HepG2 (cell line): ENCODE measurements at regions not wholly inside any gene's neighbourhood (a gene's known extent, or its start where the extent isn't known, plus 50 kb on each side); places are given as distances from the start of the nearest gene placed in this dataset.

Source experiments
- ATAC-seq: fragments of 200-7000 bp; cut with Tn5 transposase; 3 replicates; pipeline ENCODE4 v1.9.1; 2020; ENCODE audit warnings: mild to moderate bottlenecking, moderate library complexity
- BruUV-seq: library from RNA; stranded (reverse); fragments of 400-500 nt; replicated peaks from 2 replicates; lab custom pipeline; 2021; lab: Mats Ljungman, UMichigan
- CTCF ChIA-PET: fragments of 300-600 bp; formaldehyde crosslinking; extraction: SDS; loops from one replicate; lab custom pipeline; 2021; ENCODE audit warnings: low total read pairs, inconsistent platforms, low intra/inter-chr PET ratio; lab: Yijun Ruan, JAX
- POLR2A ChIA-PET: fragments of 350-600 bp; sonication (Branson Sonifier 250); formaldehyde crosslinking; loops from one replicate; lab custom pipeline; 2020; ENCODE audit warnings: antibody characterized with exemption, inconsistent platforms; lab: Yijun Ruan, JAX
- DNase-seq: peaks from one replicate; pipeline ENCODE4 v3.0.0-alpha.2; 2015; ENCODE audit warnings: low spot score
- FAIRE-seq: peaks from 3 replicates; lab custom pipeline; 2011; peaks lifted over from hg19 to GRCh38; lab: Jason Lieb, UNC
- H2AFZ ChIP-seq: one replicate; pipeline ENCODE4 v1.6.1; 2011; ENCODE audit warnings: low read length, inconsistent platforms
- H3K27ac ChIP-seq: fragments of 300-600 bp; 3 replicates; pipeline ENCODE4 v1.8.0; 2011; ENCODE audit warnings: mixed run types, mild to moderate bottlenecking, mixed read lengths, low read length, inconsistent platforms; ENCODE audit not compliant: insufficient read depth; ENCODE audit errors: extremely low read length
- H3K27me3 ChIP-seq, 2 experiments: fragments of 200-600 bp in 1 of 2; 2 replicates in 1 of 2; 3 replicates in 1 of 2; pipeline versions ENCODE4 v1.6.0 to v1.8.0; 2011; ENCODE audit warnings: low read length in 2 of 2, mild to moderate bottlenecking in 2 of 2, moderate library complexity in 2 of 2, inconsistent platforms in 1 of 2; ENCODE audit not compliant: insufficient read depth in 2 of 2, control insufficient read depth in 1 of 2
- H3K36me3 ChIP-seq, 2 experiments: fragments of 200-600 bp in 1 of 2; replicated peaks in 1 of 2; 2 replicates in 1 of 2; 3 replicates in 1 of 2; pipeline versions ENCODE4 v1.5.1 to v1.8.0; 2011; ENCODE audit warnings: low read length in 2 of 2, inconsistent platforms in 1 of 2; ENCODE audit not compliant: insufficient read depth in 2 of 2, control insufficient read depth in 1 of 2
- H3K4me1 ChIP-seq: 2 replicates; pipeline ENCODE4 v1.5.1; 2012; ENCODE audit warnings: low read length, inconsistent platforms; ENCODE audit not compliant: insufficient read depth
- H3K4me2 ChIP-seq: 2 replicates; pipeline ENCODE4 v1.6.0; 2011; ENCODE audit warnings: low read depth, low read length, inconsistent platforms
- H3K4me3 ChIP-seq, 3 experiments: fragments of 200-600 bp in 1 of 3; sonication (generic), shearing (Covaris generic) in 1 of 3; replicated peaks in 1 of 3; 2 replicates each; pipeline ENCODE4 v1.5.1; 2011 to 2016; ENCODE audit warnings: low read length in 3 of 3, inconsistent platforms in 2 of 3, low read depth in 2 of 3, mild to moderate bottlenecking in 2 of 3, control low read depth in 1 of 3, mixed read lengths in 1 of 3; ENCODE audit not compliant: insufficient read depth in 1 of 3
- H3K79me2 ChIP-seq: one replicate; pipeline ENCODE4 v1.6.1; 2011; ENCODE audit warnings: low read length, inconsistent platforms; ENCODE audit not compliant: insufficient read depth
- H3K9ac ChIP-seq: 2 replicates; pipeline ENCODE4 v1.6.0; 2011; ENCODE audit warnings: mild to moderate bottlenecking, low read depth, low read length, inconsistent platforms; ENCODE audit not compliant: insufficient read depth
- H3K9me3 ChIP-seq: 2 replicates; pipeline ENCODE4 v1.5.1; 2012; ENCODE audit warnings: mild to moderate bottlenecking, low read length
- H4K20me1 ChIP-seq: 2 replicates; pipeline ENCODE4 v1.6.0; 2011; ENCODE audit warnings: inconsistent platforms, mild to moderate bottlenecking, low read length, moderate library complexity; ENCODE audit not compliant: insufficient read depth
- HHEX ChIP-seq: IDR thresholded peaks from 2 replicates; pipeline ENCODE4 v1.6.1; 2016; ENCODE audit warnings: control low read depth
- RAD21 ChIP-seq: fragments of 450-650 bp; formaldehyde crosslinking; IDR thresholded peaks from 2 replicates; pipeline ENCODE4 v1.5.0; 2020; ENCODE audit warnings: mild to moderate bottlenecking
- SMAD1 ChIP-seq: sonication (generic); formaldehyde crosslinking; IDR thresholded peaks from 2 replicates; pipeline ENCODE4 v1.4.0; 2020; ENCODE audit warnings: missing genetic modification reagents, low read depth, mild to moderate bottlenecking, borderline replicate concordance
- SRSF4 ChIP-seq: fragments of 200-400 bp; formaldehyde crosslinking; IDR thresholded peaks from one replicate; pipeline ENCODE4 v1.6.1; 2018; ENCODE audit warnings: mild to moderate bottlenecking, low read depth, low read length, moderate library complexity; ENCODE audit not compliant: poor library complexity, severe bottlenecking
- THAP11 ChIP-seq: IDR thresholded peaks from 2 replicates; pipeline ENCODE4 v1.6.1; 2016; ENCODE audit warnings: missing biosample characterization, missing genetic modification reagents
- ZBTB8A ChIP-seq: sonication (generic); formaldehyde crosslinking; IDR thresholded peaks from 2 replicates; pipeline ENCODE4 v1.4.0; 2020; ENCODE audit warnings: mild to moderate bottlenecking, low read depth, missing genetic modification reagents, borderline replicate concordance
- ZNF441 ChIP-seq: sonication (generic); formaldehyde crosslinking; IDR thresholded peaks from 2 replicates; pipeline ENCODE4 v1.7.0; 2021; ENCODE audit warnings: missing genetic modification reagents, borderline replicate concordance
- WGBS: methylation state at CpG from one replicate; pipeline ENCODE4 v1.1.6; 2017; ENCODE audit warnings: low lambda C conversion rate; 5-methylcytosine and 5-hydroxymethylcytosine counted together
- in situ Hi-C: cut with HindIII; loops from 2 replicates; pipeline ENCODE4 v1.10.0; 2017; ENCODE audit warnings: low pct_unique_long_range_greater_than_20kb; ENCODE audit not compliant: extremely low pct_ligation_motif_present
- intact Hi-C: fragments of 100-400 bp; cut with micrococcal nuclease; formaldehyde crosslinking; loops from one replicate; pipeline ENCODE4 v1.10.0; 2022; ENCODE audit not compliant: unreplicated experiment
- TF ChIP-seq, protein P1 (sequence below): sonication (generic); formaldehyde crosslinking; IDR thresholded peaks from 2 replicates; pipeline ENCODE4 v1.4.0; 2020; ENCODE audit warnings: mild to moderate bottlenecking, low read depth, missing genetic modification reagents

DNA sequence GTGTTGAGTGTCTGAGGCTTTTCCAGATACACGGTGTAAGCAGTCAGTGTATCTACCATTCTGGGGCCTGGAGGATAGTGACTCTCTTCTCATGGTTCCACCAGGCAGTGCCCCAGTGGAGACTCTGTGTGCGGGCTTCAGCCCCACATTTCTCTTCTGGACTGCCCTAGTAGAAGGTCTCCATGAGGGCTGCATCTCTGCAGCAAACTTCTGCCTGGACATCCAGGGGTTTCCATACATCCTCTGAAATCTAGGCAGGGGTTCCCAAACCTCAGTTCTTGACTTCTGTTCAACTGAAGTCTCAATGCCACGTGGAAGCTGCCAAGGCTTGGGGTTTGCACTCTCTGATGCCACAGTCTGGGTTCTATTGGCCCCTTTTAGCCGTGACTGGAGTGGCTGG is 256.6 kb upstream of the ITGA1 start (continued):
- TF ChIP-seq, protein P1, sequence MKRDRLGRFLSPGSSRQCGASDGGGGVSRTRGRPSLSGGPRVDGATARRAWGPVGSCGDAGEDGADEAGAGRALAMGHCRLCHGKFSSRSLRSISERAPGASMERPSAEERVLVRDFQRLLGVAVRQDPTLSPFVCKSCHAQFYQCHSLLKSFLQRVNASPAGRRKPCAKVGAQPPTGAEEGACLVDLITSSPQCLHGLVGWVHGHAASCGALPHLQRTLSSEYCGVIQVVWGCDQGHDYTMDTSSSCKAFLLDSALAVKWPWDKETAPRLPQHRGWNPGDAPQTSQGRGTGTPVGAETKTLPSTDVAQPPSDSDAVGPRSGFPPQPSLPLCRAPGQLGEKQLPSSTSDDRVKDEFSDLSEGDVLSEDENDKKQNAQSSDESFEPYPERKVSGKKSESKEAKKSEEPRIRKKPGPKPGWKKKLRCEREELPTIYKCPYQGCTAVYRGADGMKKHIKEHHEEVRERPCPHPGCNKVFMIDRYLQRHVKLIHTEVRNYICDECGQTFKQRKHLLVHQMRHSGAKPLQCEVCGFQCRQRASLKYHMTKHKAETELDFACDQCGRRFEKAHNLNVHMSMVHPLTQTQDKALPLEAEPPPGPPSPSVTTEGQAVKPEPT, result no peak
- TF ChIP-seq ZBTB8A (CRISPR knock-in tag), result no peak

DNA sequence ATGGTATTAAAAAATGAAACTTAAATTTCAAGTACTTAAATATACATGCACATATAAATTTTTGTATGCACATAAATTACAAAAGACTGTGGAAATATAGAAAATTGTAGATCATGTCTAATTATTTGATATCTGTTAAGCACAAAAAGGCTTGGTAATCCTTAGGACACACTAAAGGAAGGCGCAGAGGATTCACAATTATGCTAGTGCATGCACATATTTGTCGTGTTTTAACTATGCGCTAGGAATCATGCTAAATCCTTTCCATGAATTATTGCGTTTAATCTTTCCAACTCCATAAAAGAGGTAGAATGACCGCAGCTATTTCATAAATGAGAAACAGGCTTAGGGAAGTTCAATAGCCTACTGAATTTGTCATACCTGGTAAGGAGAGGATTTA is 244.1 kb upstream of the ITGA1 start:
- TF ChIP-seq SRSF4 (no peak), RAD21 (CRISPR knock-in tag) (no peak), THAP11 (CRISPR knock-in tag) (no peak), HHEX (CRISPR knock-in tag) (no peak), ZNF441 (CRISPR knock-in tag) (no peak), SMAD1 (CRISPR knock-in tag) (no peak)
- Histone ChIP-seq H3K4me2 (no peak overlapping the region), H2AFZ (no peak overlapping the region), H3K27ac (no peak overlapping the region), H3K9ac (no peak overlapping the region), H3K4me1 (no peaks in the 10 kb centered on the region), H4K20me1 (no peaks in the 10 kb centered on the region), H3K9me3 (no peaks in the 10 kb centered on the region), H3K4me3 (no peak overlapping the region), H3K79me2 (no peaks in the 10 kb centered on the region), H3K27me3 (no peaks in the 10 kb centered on the region), H3K36me3 (no peaks in the 10 kb centered on the region)
- ChIA-PET POLR2A (no interaction called here), CTCF (no interaction called here)
- FAIRE-seq, result no peak
- intact Hi-C loops, result no loop called here
- 48% methylated on average over 5 of the region's 5 CpGs for WGBS
- BruUV-seq, result no TSS peak
- in situ Hi-C loops, result no loop called here
- no peak for ATAC-seq
- no peak for DNase-seq
